AG10803 (cell line): ENCODE measurements at regions not wholly inside any gene's neighbourhood (a gene's known extent, or its start where the extent isn't known, plus 50 kb on each side); places are given as distances from the start of the nearest gene placed in this dataset.
"Not testable (repeated sequence)": the region's sequence is repeated elsewhere in the genome, so short reads cannot be mapped to it uniquely, and the experiment has no call there.

ENCODE experiments used
- DNase-seq: peaks from one replicate; pipeline ENCODE4 v3.0.0; 2010; ENCODE audit warnings: low read depth
- H3K4me3 ChIP-seq: 2 replicates; pipeline ENCODE4 v1.5.1; 2011; ENCODE audit warnings: mild to moderate bottlenecking, low read length, control low read depth
- TF ChIP-seq, protein P1 (sequence below): conservative IDR thresholded peaks from 2 replicates; pipeline ENCODE4 v1.5.1; 2011; ENCODE audit warnings: mild to moderate bottlenecking, low read length, control low read depth, inconsistent platforms

- TF ChIP-seq, protein P1, sequence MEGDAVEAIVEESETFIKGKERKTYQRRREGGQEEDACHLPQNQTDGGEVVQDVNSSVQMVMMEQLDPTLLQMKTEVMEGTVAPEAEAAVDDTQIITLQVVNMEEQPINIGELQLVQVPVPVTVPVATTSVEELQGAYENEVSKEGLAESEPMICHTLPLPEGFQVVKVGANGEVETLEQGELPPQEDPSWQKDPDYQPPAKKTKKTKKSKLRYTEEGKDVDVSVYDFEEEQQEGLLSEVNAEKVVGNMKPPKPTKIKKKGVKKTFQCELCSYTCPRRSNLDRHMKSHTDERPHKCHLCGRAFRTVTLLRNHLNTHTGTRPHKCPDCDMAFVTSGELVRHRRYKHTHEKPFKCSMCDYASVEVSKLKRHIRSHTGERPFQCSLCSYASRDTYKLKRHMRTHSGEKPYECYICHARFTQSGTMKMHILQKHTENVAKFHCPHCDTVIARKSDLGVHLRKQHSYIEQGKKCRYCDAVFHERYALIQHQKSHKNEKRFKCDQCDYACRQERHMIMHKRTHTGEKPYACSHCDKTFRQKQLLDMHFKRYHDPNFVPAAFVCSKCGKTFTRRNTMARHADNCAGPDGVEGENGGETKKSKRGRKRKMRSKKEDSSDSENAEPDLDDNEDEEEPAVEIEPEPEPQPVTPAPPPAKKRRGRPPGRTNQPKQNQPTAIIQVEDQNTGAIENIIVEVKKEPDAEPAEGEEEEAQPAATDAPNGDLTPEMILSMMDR, result no peak
- H3K4me3 ChIP-seq, result no peak overlapping the region
- DNase-seq, result no peak
Observed at GRCh38 chr4:28835501-28835900, 1884.7 kb upstream of the PCDH7 start.

DNA sequence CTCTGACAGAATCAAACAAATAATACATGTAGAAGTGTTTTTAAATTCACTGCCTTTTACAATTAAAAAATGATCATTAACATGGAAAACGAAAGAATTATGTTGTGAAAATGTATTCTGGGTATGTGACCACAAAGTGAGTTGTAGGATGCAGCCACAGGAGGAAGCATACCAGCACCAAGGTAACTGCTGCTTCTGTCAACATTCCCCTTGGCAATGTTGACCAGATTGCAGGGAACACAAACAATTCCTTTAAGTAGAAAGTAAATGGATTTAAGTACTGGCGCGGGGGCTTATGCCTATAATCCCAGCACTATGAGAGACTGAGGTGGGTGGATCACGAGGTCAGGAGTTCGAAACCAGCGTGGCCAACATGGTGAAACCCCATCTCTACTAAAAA lies 1877.9 kb upstream of the PCDH7 start:
- DNase-seq, result no peak
- H3K4me3 ChIP-seq, result no peak overlapping the region
- TF ChIP-seq, protein P1, result no peak

GRCh38 chr4:28845158-28845557 lies 1875.0 kb upstream of the PCDH7 start:
- no peak for DNase-seq
- TF ChIP-seq, protein P1, result no peak
- no peak overlapping the region for H3K4me3 ChIP-seq

GRCh38 chr4:28857028-28857427 lies 1863.1 kb upstream of the PCDH7 start:
- H3K4me3 ChIP-seq, DNase-seq: not testable (repeated sequence)

- peak; percentile 4 for DNase-seq
- no peak overlapping the region for H3K4me3 ChIP-seq
- TF ChIP-seq, protein P1, result no peak
Observed at GRCh38 chr4:28868841-28869240, 1851.3 kb upstream of the PCDH7 start.

- TF ChIP-seq, protein P1, result no peak
- no peak for DNase-seq
- H3K4me3 ChIP-seq, result no peak overlapping the region
Observed at GRCh38 chr4:28879178-28879577, 1841.0 kb upstream of the PCDH7 start.

DNA sequence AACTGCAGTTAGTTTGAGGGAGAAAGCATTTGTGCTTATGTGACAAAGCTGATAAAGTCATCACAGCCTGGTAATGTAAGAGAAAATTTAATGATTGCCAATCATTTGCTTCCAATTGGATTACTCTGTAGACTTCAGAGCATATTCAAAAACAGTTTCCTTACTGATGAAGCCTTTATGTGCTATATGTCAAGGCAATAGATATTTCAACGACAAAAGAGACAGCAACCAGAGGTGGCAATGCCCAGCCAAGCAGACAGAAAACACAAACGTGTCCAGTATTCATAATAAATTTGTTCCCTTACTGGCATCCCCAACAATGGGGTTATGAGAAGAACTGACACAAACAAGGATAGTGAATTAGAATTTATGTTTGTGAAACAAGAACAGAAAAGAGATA lies 1840.3 kb upstream of the PCDH7 start:
- no peak overlapping the region for H3K4me3 ChIP-seq
- DNase-seq, result no peak
- TF ChIP-seq, protein P1, result no peak

- DNase-seq, result no peak
- H3K4me3 ChIP-seq, result no peak overlapping the region
- TF ChIP-seq, protein P1, result no peak
Observed at GRCh38 chr4:28883211-28883610, 1837.0 kb upstream of the PCDH7 start.
